ENCODE measurements at regions not wholly inside any gene's neighbourhood (a gene's known extent, or its start where the extent isn't known, plus 50 kb on each side); places are given as distances from the start of the nearest gene placed in this dataset.

- DNase-seq: no peak
These were observed 947.9 kb downstream of the FAT4 start for GRCh38 chr4:126262665-126263064.

GRCh38 chr4:126264839-126265238 is 950.1 kb downstream of the FAT4 start:
- no peak for DNase-seq

GRCh38 chr4:126265888-126266287 is 951.1 kb downstream of the FAT4 start:
- DNase-seq: no peak

GRCh38 chr4:126267689-126268088 is 952.9 kb downstream of the FAT4 start:
- no peak for DNase-seq

GRCh38 chr4:126268106-126268505 is 953.4 kb downstream of the FAT4 start:
- DNase-seq: no peak

GRCh38 chr4:126269106-126269505 is 954.4 kb downstream of the FAT4 start:
- no peak for DNase-seq

GRCh38 chr4:126271292-126271691 is 956.5 kb downstream of the FAT4 start:
- DNase-seq: no peak

- DNase-seq: no peak
These were observed 959.0 kb downstream of the FAT4 start for GRCh38 chr4:126273746-126274145.

GRCh38 chr4:126291886-126292285 is 977.1 kb downstream of the FAT4 start:
- DNase-seq: no peak

GRCh38 chr4:126298271-126298670 is 983.5 kb downstream of the FAT4 start:
- no peak for DNase-seq

- no peak for DNase-seq
These were observed 991.6 kb downstream of the FAT4 start for GRCh38 chr4:126306152-126306869.

- no peak for DNase-seq
These were observed 1003.6 kb downstream of the FAT4 start for GRCh38 chr4:126318376-126318775.

- no peak for DNase-seq
These were observed 1014.2 kb downstream of the FAT4 start for GRCh38 chr4:126328914-126329313.

GRCh38 chr4:126338548-126338947 is 1023.8 kb downstream of the FAT4 start:
- no peak for DNase-seq

GRCh38 chr4:126341927-126342326 is 1027.2 kb downstream of the FAT4 start:
- DNase-seq: no peak

GRCh38 chr4:126344472-126344871 is 1029.7 kb downstream of the FAT4 start:
- DNase-seq: no peak

GRCh38 chr4:126346654-126347053 is 1031.9 kb downstream of the FAT4 start:
- DNase-seq: no peak

- DNase-seq: no peak
These were observed 1040.0 kb downstream of the FAT4 start for GRCh38 chr4:126354784-126355183.

- DNase-seq: no peak
These were observed 1043.3 kb downstream of the FAT4 start for GRCh38 chr4:126358041-126358440.

- DNase-seq: no peak
These were observed 1046.5 kb downstream of the FAT4 start for GRCh38 chr4:126361287-126361686.

- no peak for DNase-seq
These were observed 1049.7 kb downstream of the FAT4 start for GRCh38 chr4:126364311-126364911.

- DNase-seq: no peak
These were observed 1054.3 kb downstream of the FAT4 start for GRCh38 chr4:126369076-126369475.

- no peak for DNase-seq
These were observed 1057.9 kb downstream of the FAT4 start for GRCh38 chr4:126372634-126373033.

GRCh38 chr4:126375462-126376054 is 1060.8 kb downstream of the FAT4 start:
- DNase-seq: no peak

All from T-helper 1 cell (primary cell).